ENCODE measurements at regions not wholly inside any gene's neighbourhood (a gene's known extent, or its start where the extent isn't known, plus 50 kb on each side); places are given as distances from the start of the nearest gene placed in this dataset.

DNA sequence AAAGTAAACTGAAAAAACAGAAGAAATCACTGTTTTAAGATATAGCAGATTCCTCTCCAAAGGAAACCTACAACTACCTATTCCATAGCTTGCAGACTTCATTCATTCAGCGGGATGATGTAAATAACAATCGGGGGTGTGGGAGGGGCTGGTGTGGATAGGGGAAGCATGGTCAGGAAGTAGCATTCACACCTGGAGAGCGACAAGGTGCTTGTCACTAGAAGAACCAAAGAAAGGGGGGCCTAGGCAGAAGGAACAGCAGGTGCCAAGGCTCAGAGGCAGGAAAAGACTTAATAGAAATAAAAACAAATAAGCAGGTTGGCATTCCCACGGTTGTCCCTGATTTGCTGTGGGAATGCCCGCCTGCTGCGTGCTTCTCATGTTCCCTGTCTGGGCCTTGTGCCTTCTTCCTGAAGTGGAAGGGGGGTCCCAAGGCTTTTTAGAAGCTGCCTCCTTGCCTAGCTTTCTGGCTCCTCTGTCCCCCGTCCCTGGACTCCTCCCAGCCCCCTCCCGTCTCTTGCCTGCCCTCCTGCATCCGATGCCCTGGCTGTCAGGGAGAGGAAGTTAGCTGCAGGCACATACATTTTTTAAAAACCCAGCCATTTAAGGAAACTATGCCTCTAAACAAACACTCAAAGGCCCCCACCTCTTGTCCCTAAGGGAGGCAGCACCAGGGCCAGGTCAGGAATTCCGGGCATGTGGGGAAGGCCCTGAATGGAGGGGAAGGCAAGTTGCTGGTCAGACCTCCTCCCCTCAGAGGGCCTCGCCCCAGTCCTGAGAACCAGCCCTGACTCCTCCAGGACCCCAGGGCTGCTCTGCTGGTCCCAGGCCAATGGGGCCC lies 54.7 kb upstream of the PRDM11 start:
- ChIA-PET POLR2A (no interaction called here), CTCF (interaction anchor here (2.8 to 22.0 kb wide), 2 partner anchors 14 to 155 kb away, joined by 7 to 1618 read pairs; no protein-coding TSS in a partner anchor)
- no peaks in the 10 kb centered on the region for H3K4me1 ChIP-seq (ENCODE audit: control insufficient read depth, extremely low read depth, insufficient read depth, low read length)
- no peaks in the 10 kb centered on the region for H3K36me3 ChIP-seq (ENCODE audit: control insufficient read depth in 2 of 2, extremely low read depth in 1 of 2, insufficient read depth in 2 of 2, low read length in 2 of 2)
- no peak overlapping the region for H3K4me3 ChIP-seq (replicated peaks in 1 of 3; ENCODE audit: insufficient read depth in 1 of 3, low read depth in 1 of 3, low read length in 3 of 3)
- no peak overlapping the region for H3K4me2 ChIP-seq (ENCODE audit: insufficient read depth, low read length)
- no peaks in the 10 kb centered on the region for H3K9me1 ChIP-seq (replicated peaks; ENCODE audit: control insufficient read depth, extremely low read depth, insufficient read depth, low read length)
- dilution Hi-C loops (cut with MboI; ENCODE audit: extremely low pct_ligation_motif_present, low sequenced_read_pairs) (no loop called here), intact Hi-C loops (cut with micrococcal nuclease) (no loop called here)
- TF ChIP-seq POLR2AphosphoS5 (IDR thresholded peaks at IDR 0.05; ENCODE audit: insufficient read depth, low read depth, low read length) (no peak), MYC (IDR thresholded peaks at IDR 0.05; ENCODE audit: low read depth, low read length) (no peak), FOS (IDR thresholded peaks at IDR 0.05; ENCODE audit: borderline replicate concordance, insufficient read depth, low read length) (no peak), JUN (IDR thresholded peaks at IDR 0.05; ENCODE audit: borderline replicate concordance, insufficient read depth, insufficient read length, low read depth) (no peak), EZH2 (IDR thresholded peaks at IDR 0.05; ENCODE audit: borderline replicate concordance, low read depth, low read length, severe bottlenecking) (no peak)
- TF ChIP-seq, protein P1, sequence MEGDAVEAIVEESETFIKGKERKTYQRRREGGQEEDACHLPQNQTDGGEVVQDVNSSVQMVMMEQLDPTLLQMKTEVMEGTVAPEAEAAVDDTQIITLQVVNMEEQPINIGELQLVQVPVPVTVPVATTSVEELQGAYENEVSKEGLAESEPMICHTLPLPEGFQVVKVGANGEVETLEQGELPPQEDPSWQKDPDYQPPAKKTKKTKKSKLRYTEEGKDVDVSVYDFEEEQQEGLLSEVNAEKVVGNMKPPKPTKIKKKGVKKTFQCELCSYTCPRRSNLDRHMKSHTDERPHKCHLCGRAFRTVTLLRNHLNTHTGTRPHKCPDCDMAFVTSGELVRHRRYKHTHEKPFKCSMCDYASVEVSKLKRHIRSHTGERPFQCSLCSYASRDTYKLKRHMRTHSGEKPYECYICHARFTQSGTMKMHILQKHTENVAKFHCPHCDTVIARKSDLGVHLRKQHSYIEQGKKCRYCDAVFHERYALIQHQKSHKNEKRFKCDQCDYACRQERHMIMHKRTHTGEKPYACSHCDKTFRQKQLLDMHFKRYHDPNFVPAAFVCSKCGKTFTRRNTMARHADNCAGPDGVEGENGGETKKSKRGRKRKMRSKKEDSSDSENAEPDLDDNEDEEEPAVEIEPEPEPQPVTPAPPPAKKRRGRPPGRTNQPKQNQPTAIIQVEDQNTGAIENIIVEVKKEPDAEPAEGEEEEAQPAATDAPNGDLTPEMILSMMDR (IDR thresholded peaks at IDR 0.05; ENCODE audit: extremely low read depth in 1 of 2, insufficient read depth in 1 of 2, low read depth in 1 of 2, low read length in 2 of 2), result no peak
- TF ChIP-seq, protein P2, sequence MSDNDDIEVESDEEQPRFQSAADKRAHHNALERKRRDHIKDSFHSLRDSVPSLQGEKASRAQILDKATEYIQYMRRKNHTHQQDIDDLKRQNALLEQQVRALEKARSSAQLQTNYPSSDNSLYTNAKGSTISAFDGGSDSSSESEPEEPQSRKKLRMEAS (IDR thresholded peaks at IDR 0.05; ENCODE audit: insufficient read depth, insufficient read length), result no peak
- H3K27me3 ChIP-seq (ENCODE audit: control insufficient read depth in 2 of 2, insufficient read depth in 2 of 2, low read length in 2 of 2), result peaks cover 11 to 17% of the 10 kb centered on the region in 2 experiments
- H3K9me3 ChIP-seq (replicated peaks; ENCODE audit: control insufficient read depth, insufficient read depth, low read length), result no peaks in the 10 kb centered on the region
- H3K9ac ChIP-seq (replicated peaks; ENCODE audit: extremely low read depth, insufficient read depth, low read length), result no peak overlapping the region
- BruUV-seq (replicated peaks), result no TSS peak
- H3K27ac ChIP-seq (ENCODE audit: insufficient read depth, low read depth, low read length), result no peak overlapping the region
- FAIRE-seq (no peak), DNase-seq (ENCODE audit: low read depth, low spot score) (peak; percentile 13)
- no peak overlapping the region for H2AFZ ChIP-seq (ENCODE audit: low read depth, low read length)
- no peaks in the 10 kb centered on the region for H4K20me1 ChIP-seq (replicated peaks; ENCODE audit: control insufficient read depth, extremely low read depth, insufficient read depth, low read length)
- no peaks in the 10 kb centered on the region for H3K79me2 ChIP-seq (ENCODE audit: control insufficient read depth, insufficient read depth, low read length)
